Activated CD4-positive, alpha-beta T cell treated with anti-CD3 and anti-CD28 coated beads, Interleukin-2, amount 50 U/mL, for 16 hours (primary cell): ENCODE measurements at regions not wholly inside any gene's neighbourhood (a gene's known extent, or its start where the extent isn't known, plus 50 kb on each side); places are given as distances from the start of the nearest gene placed in this dataset.

Experiments
- DNase-seq: peaks from one replicate; pipeline ENCODE4 v3.0.0-alpha.2; 2020

- no peak for DNase-seq
Observed at GRCh38 chr5:15260356-15261268, 239.4 kb upstream of the FBXL7 start.

GRCh38 chr5:15256485-15256884 is 243.5 kb upstream of the FBXL7 start:
- no peak for DNase-seq

DNA sequence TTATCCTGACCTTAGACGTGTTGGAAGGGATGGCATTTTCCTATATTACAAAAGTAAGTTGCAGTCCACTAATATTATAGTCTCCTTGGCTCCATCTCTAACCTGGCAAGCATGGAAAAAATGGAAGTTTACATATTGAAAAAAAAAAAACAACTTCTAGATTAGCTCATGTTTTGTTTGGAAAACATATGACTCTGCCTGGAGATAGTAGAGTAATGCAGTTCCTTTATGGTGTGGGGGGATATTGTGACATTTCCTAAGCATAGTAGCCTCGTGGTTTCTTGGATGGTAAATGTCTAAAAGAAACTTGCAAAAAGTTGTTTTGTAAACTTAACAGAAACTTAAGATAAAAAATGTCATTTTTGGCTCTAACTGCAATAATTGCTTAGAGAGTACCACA is 244.4 kb upstream of the FBXL7 start:
- DNase-seq: no peak

GRCh38 chr5:15254607-15255006 is 245.4 kb upstream of the FBXL7 start:
- no peak for DNase-seq

- no peak for DNase-seq
Observed at GRCh38 chr5:15252331-15252730, 247.6 kb upstream of the FBXL7 start.

DNA sequence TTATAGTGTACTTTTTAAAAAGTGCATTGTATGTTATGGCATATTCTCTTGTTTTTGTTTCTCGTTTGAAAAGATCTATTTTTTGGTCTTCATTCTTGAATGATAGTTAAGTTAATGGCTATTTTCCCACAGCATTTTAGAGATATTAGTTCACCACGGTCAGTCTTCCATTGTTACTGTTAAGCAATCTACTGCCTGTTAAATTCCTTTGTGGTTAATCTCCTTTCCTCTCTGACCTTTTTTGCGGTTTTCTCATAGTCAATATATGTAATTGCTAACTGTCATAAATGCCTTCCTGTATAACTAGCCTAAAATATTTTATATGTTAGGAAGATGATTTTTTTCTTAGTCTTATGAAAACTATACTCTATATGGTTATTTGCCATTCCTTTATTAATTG is 250.8 kb upstream of the FBXL7 start:
- no peak for DNase-seq

DNA sequence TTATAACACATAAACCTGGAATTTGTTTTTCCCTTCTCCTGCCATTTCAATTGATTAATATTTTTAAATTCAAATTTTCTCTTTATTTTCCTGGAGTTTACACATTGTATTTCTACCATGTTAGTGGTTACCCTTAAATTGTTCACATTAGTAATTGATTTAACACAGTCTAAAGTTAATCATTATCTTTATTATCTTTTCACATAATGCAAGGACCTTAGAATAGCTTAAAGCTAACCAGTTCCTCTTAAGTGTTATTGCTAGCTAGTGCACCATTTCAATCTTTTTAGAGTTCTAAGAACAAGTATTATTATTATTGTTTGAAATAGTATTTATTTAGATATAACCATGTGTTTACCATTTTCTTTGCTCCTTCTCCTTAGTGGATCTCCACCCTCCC is 251.2 kb upstream of the FBXL7 start:
- DNase-seq: no peak

- no peak for DNase-seq
Observed at GRCh38 chr5:15245913-15246312, 254.1 kb upstream of the FBXL7 start.

GRCh38 chr5:15243301-15244020 is 256.5 kb upstream of the FBXL7 start:
- DNase-seq: no peak

- no peak for DNase-seq
Observed at GRCh38 chr5:15241216-15241821, 258.7 kb upstream of the FBXL7 start.

DNA sequence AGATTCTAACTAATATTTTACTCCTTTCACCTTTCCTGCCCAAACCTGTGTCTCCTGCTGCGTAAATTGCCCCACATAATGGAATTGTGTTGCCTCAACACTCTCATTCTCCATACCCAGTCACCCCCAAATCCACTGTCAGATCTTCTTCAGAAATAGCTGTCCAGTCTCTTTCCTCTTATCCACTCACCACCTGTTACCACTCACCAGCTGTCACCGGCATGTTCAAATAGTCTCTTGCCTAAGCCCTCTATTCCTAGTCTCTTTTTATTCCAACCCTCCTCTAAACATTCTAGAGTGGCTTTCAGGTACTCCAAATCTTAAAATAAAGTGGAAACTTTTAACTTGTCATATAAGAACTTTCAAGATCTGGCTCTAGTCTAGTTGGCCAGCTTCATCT is 262.0 kb upstream of the FBXL7 start:
- no peak for DNase-seq

DNA sequence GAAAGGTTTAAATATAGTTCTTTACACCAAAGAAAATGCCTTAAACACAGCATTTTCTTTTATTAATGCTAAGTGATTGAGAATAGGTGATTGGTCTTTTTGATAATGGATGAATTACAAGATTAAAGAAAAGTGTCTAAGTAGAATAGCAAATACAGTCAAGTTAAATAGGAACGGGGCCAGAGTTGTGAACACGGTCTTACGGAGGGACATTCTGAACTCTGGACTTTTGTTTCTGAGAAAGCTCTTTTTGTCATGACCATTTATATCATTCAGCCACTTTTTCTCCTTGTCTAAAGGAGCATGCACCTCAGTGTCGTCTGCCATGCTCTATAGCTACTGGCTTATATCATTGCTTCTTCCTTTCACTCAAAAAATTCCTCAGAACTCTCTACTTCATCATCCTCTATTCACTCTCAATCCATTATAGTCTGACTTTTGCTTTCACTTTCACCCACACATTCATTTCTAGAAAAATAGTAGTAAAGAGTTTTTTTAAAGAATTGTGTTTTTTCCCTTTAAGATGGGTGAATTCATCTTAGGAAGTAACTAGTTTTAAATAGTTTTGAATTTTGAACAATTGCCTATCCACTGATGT is 263.0 kb upstream of the FBXL7 start:
- no peak for DNase-seq

DNA sequence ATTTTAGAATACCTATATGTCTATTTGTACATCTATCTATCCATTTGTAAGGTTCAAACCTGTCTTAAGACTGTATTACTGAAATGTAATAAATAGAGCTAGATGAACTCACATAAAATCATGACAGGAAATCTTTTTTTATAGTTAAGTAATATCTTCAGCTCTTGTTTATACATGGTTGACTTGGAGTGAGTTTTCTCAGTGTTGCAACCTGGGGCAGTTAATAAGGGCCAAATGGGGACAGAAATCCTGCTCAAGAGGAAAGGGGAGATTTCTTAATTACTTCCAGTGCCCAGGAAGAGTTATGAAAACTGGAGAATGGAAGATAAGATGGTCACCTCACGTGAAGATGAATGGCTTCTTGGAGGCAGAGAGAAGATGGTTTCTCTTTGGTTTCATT is 265.1 kb upstream of the FBXL7 start:
- DNase-seq: no peak

- DNase-seq: no peak
Observed at GRCh38 chr5:15234366-15234765, 265.6 kb upstream of the FBXL7 start.

DNA sequence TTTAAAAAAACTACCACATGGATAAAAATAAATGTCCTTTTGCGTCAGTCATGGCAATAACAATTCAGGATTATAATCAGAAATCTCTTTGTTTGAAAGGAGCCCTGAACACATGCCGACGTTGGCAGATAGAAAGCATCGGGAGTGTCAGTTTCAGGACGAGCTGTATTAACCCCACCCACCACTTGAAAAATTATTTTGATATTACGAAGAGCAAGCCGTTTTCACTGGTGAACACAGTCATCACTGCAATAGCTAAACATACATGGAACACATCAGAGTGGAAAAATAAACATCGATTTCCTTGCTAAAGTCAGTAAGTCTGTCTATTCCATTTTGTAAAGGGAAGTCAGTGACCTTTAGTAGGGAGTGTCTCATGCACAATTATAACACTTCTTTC is 266.4 kb upstream of the FBXL7 start:
- DNase-seq: no peak

DNA sequence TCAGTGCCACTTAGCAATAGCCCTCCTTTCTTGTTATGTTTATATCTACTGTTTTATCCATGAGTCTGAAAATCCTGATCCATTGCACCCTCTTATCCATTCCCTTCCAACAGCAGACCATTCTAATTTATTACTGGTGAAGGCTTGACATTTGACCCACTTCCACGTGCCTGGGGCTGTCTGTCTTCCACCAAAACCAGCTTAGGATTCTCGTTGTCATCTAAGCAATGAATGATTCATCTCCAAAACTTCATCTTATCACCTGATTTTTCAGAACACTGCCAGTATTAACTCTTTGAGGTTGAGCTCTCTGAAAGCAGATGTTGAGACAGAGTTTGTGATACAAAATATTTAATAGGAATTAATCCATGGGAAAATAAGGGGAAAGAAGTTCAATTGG is 277.8 kb upstream of the FBXL7 start:
- DNase-seq: no peak

- no peak for DNase-seq
Observed at GRCh38 chr5:15220642-15221173, 279.3 kb upstream of the FBXL7 start.

DNA sequence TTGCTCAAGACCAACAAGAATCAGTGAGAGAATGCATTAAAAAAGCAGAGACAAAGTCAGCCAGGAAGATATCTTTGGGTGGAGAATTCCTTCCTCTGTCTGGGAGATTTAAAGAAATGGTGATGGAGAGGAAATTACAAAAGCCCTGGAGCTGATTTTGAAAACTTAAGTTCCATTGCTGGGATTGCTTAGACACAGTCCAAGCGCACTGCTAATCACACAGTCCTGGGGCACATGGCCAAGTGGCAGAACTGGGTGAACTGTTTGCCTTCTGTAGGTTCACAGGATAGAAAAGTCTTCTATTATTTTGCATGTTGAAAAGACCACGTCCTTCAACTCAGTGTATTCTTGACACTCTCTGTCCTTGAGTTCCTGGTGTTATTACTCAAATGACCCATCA is 284.9 kb upstream of the FBXL7 start:
- no peak for DNase-seq

DNA sequence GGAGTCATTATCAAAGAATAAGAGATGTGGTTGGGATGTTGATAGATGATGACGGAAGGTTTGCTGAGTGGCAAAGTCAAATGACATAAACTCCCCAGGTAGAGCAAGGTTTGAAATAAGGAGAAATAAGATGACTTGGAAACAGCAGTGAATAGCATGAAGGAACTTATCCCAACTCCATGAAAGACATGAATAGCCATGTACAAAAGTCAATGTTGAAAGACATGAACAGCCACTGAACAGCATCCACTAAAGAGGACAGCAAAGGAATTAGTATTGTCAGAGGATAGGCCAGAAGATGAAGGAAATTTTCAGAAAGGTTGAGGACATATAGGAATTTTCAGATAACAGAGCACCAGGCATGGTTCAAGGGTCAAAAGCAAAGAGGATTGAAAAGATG is 286.0 kb upstream of the FBXL7 start:
- no peak for DNase-seq

DNA sequence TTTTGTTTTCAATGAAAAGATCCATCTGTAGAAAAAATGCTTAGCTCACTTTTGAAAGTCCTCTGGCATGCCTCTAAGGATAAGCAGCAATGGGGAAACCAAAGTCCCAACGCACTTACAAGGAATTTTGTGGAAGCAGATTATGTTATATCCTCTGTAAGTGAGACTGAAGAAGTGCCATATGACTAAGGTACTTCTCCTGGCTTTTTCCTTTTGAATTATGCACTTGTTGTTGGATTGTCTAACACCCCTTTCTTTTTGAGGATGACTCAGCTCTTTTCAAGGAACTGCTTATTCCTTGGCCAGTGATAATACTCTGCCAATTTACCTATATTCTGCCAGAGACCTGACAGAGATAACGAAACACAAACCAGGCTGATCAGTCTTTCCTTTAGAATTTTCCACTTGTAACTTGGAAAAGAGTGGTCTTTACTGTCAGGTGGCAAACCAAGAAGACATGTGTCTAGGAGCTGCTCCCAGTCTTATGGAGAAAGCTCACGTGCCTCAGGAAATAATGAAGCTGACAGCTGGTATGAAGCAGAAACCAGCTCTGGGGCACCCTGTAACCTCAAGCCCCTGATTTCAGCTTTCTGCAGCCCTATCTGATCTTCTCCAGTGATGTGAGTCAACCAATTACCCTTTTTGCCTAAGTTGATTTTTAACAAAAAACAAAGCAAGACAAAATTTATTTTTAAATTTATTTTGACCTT is 290.8 kb upstream of the FBXL7 start:
- no peak for DNase-seq

DNA sequence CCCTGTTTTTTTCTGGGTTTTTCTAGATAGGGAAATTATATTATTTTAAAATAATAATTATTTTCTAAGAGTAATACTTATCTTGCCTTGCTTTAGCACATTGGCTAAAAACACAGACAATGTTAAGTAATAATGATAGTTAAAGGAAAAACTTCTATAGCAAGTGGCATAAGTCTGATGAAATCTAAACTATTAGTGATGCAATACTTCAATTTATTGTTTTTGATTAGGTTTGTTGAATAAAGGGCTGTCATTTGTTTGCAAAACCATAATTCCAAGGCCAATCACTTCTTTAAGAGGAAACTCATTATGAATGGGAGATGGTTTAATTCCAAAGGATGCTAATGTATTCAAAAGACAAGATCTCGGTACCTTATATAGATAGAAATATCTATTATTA is 293.8 kb upstream of the FBXL7 start:
- DNase-seq: no peak

DNA sequence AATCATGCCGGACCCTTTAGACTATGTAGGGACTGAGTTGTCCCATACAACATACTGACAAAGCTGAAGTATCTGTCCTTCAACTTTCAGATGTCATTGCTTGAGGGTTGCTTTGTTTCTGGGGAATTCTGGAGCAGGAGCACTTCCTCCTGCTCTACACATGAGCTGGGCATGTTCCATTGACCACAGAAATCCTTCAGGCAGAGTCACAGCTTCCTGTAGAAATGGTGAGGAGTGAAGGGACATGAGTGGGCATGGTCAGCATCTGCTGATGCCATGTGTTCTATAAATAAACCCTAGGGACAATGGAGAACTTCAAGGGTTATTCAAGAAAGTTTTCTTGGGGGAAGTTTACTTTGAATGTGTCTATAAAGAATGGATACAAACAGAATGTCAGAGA is 296.6 kb upstream of the FBXL7 start:
- DNase-seq: no peak

GRCh38 chr5:15191012-15191411 is 309.0 kb upstream of the FBXL7 start:
- no peak for DNase-seq
